ENCODE measurements at regions not wholly inside any gene's neighbourhood (a gene's known extent, or its start where the extent isn't known, plus 50 kb on each side); places are given as distances from the start of the nearest gene placed in this dataset.

GRCh38 chr7:116429986-116430619 lies 69.4 kb upstream of the CAV2 start:
- no peak overlapping the region for H3K4me3 ChIP-seq (ENCODE audit: low read length)
- TF ChIP-seq CTCF (conservative IDR thresholded peaks at IDR 0.05; ENCODE audit: low read length): no peak
- peak; percentile 51 for DNase-seq (ENCODE audit: low read depth)

GRCh38 chr7:116431787-116432526 lies 67.6 kb upstream of the CAV2 start:
- TF ChIP-seq CTCF (conservative IDR thresholded peaks at IDR 0.05; ENCODE audit: low read length): no peak
- H3K4me3 ChIP-seq (ENCODE audit: low read length): no peak overlapping the region
- DNase-seq (ENCODE audit: low read depth): peak; percentile 53

- DNase-seq (ENCODE audit: low read depth): peak; percentile 35
- TF ChIP-seq CTCF (conservative IDR thresholded peaks at IDR 0.05; ENCODE audit: low read length): no peak
- no peak overlapping the region for H3K4me3 ChIP-seq (ENCODE audit: low read length)
These were observed 67.0 kb upstream of the CAV2 start for GRCh38 chr7:116432527-116432916.

GRCh38 chr7:116433246-116433645 lies 66.3 kb upstream of the CAV2 start:
- no peak for TF ChIP-seq CTCF (conservative IDR thresholded peaks at IDR 0.05; ENCODE audit: low read length)
- H3K4me3 ChIP-seq (ENCODE audit: low read length): no peak overlapping the region
- DNase-seq (ENCODE audit: low read depth): peak; percentile 82

- H3K4me3 ChIP-seq (ENCODE audit: low read length): no peak overlapping the region
- peak; percentile 97 for DNase-seq (ENCODE audit: low read depth)
- TF ChIP-seq CTCF (conservative IDR thresholded peaks at IDR 0.05; ENCODE audit: low read length): no peak
These were observed 64.7 kb upstream of the CAV2 start for GRCh38 chr7:116434820-116435341.

- TF ChIP-seq CTCF (conservative IDR thresholded peaks at IDR 0.05; ENCODE audit: low read length): no peak
- no peak for DNase-seq (ENCODE audit: low read depth)
- H3K4me3 ChIP-seq (ENCODE audit: low read length): no peak overlapping the region
These were observed 63.2 kb upstream of the CAV2 start for GRCh38 chr7:116436305-116436826.

Measured in AG10803 (cell line).